ENCODE measurements at regions not wholly inside any gene's neighbourhood (a gene's known extent, or its start where the extent isn't known, plus 50 kb on each side); places are given as distances from the start of the nearest gene placed in this dataset.
"Not testable (repeated sequence)": the region's sequence is repeated elsewhere in the genome, so short reads cannot be mapped to it uniquely, and the experiment has no call there.

- no peaks in the 10 kb centered on the region for H3K36me3 Mint-ChIP-seq (ENCODE audit: low read depth)
- no peak overlapping the region for H3K27ac Mint-ChIP-seq
- H3K4me1 Mint-ChIP-seq (ENCODE audit: low read depth), result no peaks in the 10 kb centered on the region
- H3K4me3 Mint-ChIP-seq, result no peak overlapping the region
- peaks cover 6% of the 10 kb centered on the region for H3K9me3 Mint-ChIP-seq
- no peaks in the 10 kb centered on the region for H3K27me3 Mint-ChIP-seq (ENCODE audit: low read depth)
These were observed 528.8 kb upstream of the GRAMD2B start for GRCh38 chr5:125894383-125894782.

DNA sequence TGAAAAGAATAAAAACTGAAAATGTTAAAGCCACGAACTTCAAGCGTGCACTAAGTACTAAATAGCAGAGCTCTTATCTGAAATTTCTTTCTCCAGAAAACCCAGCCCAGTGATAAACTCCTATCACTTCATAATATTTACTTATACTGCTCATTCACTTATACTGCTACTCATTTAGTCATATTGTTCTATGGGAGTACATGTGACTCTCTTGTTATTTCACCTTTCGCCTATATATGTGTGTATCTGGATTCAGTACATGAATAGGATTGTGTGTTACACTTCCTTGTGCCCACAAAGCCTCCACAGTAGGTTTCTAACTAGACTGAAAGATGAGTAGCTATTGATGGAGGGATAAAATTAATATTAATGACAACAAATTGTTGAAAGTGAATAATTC, 526.8 kb upstream of the GRAMD2B start:
- no peaks in the 10 kb centered on the region for H3K4me1 Mint-ChIP-seq (ENCODE audit: low read depth)
- peaks cover 6% of the 10 kb centered on the region for H3K9me3 Mint-ChIP-seq
- H3K4me3 Mint-ChIP-seq, result no peak overlapping the region
- H3K27ac Mint-ChIP-seq, result no peak overlapping the region
- H3K36me3 Mint-ChIP-seq (ENCODE audit: low read depth), result no peaks in the 10 kb centered on the region
- H3K27me3 Mint-ChIP-seq (ENCODE audit: low read depth), result no peaks in the 10 kb centered on the region

DNA sequence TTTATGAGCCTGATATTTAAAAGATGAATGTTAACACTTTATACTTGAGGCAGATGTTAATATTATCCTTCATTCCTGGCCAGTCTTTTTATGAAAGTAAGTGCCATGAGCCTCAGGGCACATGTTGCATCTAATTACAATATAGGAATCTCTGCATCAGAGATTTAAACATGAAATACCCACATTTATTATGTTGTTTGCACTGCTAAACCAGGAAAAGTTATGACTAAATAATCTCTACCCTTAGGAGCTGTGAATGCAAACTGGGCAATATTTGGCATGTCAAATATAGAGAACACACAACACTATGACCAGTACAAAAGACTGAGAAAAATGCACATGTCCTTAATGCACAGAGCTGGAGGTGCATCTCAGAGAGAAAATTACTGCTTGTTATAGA, 526.1 kb upstream of the GRAMD2B start:
- H3K36me3 Mint-ChIP-seq (ENCODE audit: low read depth), result no peaks in the 10 kb centered on the region
- H3K27me3 Mint-ChIP-seq (ENCODE audit: low read depth), result no peaks in the 10 kb centered on the region
- peaks cover 5% of the 10 kb centered on the region for H3K9me3 Mint-ChIP-seq
- H3K4me1 Mint-ChIP-seq (ENCODE audit: low read depth), result no peaks in the 10 kb centered on the region
- no peak overlapping the region for H3K4me3 Mint-ChIP-seq
- no peak overlapping the region for H3K27ac Mint-ChIP-seq

- H3K27ac Mint-ChIP-seq, result no peak overlapping the region
- H3K27me3 Mint-ChIP-seq (ENCODE audit: low read depth), result no peaks in the 10 kb centered on the region
- H3K4me1 Mint-ChIP-seq (ENCODE audit: low read depth), result no peaks in the 10 kb centered on the region
- H3K9me3 Mint-ChIP-seq, result no peaks in the 10 kb centered on the region
- H3K4me3 Mint-ChIP-seq, result no peak overlapping the region
- H3K36me3 Mint-ChIP-seq (ENCODE audit: low read depth), result no peaks in the 10 kb centered on the region
These were observed 524.3 kb upstream of the GRAMD2B start for GRCh38 chr5:125898851-125899405.

DNA sequence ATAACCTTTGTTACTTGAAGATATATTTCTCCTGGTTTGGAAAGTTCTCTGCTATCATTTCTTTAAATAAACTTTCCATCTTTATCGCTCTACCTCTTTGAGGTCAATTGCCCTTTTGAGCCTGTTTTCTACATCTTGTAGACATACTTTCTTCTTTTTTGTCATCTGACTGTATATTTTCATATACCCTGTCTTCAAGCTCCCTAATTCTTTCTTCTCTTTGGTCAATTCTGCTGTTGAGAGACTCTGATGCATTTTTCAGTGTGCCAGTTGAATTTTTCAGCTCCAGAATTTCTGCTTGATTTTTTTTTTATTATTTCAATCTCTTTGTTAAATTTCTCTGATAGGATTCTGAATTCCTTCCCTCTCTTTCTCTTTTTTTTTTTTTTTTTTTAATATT, 511.2 kb upstream of the GRAMD2B start:
- no peaks in the 10 kb centered on the region for H3K4me1 Mint-ChIP-seq (ENCODE audit: low read depth)
- H3K27ac Mint-ChIP-seq, result no peak overlapping the region
- H3K27me3 Mint-ChIP-seq (ENCODE audit: low read depth), result no peaks in the 10 kb centered on the region
- no peak overlapping the region for H3K4me3 Mint-ChIP-seq
- H3K36me3 Mint-ChIP-seq (ENCODE audit: low read depth), result no peaks in the 10 kb centered on the region
- peaks cover 29% of the 10 kb centered on the region for H3K9me3 Mint-ChIP-seq

DNA sequence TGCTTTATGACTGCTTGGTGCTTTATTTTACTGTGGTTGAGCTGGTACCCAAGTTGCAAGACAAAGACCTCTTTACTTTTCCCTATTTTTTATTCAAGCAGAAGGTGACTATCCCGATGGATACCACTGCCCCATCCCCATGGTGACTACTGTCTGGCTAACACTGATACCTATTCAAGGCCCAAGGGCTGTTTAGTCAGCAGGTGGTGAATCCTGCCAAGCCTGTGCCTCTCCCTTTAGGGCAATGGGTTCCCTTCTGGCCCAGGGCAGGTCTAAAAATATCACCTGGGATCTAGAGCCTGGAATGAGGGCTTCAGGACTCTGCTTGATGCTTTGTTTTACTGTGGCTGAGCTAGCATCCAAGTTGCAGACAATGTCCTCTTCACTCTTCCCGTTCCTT, 510.0 kb upstream of the GRAMD2B start:
- Mint-ChIP-seq H3K4me1 (ENCODE audit: low read depth) (no peaks in the 10 kb centered on the region), H3K27me3 (ENCODE audit: low read depth) (no peaks in the 10 kb centered on the region), H3K27ac (no peak overlapping the region), H3K36me3 (ENCODE audit: low read depth) (no peaks in the 10 kb centered on the region), H3K4me3 (no peak overlapping the region), H3K9me3 (peaks cover 29% of the 10 kb centered on the region)

DNA sequence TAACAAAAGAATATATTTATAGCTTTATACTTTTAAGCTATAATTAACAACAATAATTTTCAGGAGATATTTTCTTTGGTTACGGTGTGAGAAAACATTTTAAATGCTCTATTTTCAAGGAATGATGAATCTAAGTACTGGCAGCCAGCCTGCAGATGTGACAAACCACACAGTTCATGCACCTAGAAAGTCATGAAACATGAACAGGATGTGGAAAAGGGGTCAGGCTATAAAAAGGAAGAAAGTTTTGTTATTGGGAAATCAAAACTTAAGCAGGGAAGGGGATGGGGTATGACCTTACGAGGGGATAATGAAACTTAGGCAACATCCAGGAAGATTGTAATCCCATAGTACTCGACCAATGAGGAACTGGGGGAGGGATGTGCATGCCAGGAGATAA, 508.7 kb upstream of the GRAMD2B start:
- H3K4me3 Mint-ChIP-seq, result no peak overlapping the region
- no peaks in the 10 kb centered on the region for H3K4me1 Mint-ChIP-seq (ENCODE audit: low read depth)
- no peak overlapping the region for H3K27ac Mint-ChIP-seq
- peaks cover 29% of the 10 kb centered on the region for H3K9me3 Mint-ChIP-seq
- H3K27me3 Mint-ChIP-seq (ENCODE audit: low read depth), result no peaks in the 10 kb centered on the region
- H3K36me3 Mint-ChIP-seq (ENCODE audit: low read depth), result no peaks in the 10 kb centered on the region

DNA sequence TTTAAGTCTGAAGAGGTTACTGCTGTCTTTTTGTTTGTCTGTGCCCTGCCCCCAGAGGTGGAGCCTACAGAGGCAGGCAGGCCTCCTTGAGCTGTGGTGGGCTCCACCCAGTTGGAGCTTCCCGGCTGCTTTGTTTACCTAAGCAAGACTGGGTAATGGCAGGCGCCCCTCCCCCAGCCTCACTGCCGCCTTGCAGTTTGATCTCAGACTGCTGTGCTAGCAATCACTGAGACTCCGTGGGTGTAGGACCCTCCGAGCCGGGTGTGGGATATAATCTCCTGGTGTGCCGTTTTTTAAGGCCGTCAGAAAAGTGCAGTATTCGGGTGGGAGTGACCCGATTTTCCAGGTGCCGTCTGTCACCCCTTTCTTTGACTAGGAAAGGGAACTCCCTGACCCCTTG, 499.3 kb upstream of the GRAMD2B start:
- H3K36me3 Mint-ChIP-seq (ENCODE audit: low read depth); H3K4me1 Mint-ChIP-seq (ENCODE audit: low read depth); H3K4me3 Mint-ChIP-seq; H3K27ac Mint-ChIP-seq; H3K27me3 Mint-ChIP-seq (ENCODE audit: low read depth); H3K9me3 Mint-ChIP-seq: not testable (repeated sequence)

DNA sequence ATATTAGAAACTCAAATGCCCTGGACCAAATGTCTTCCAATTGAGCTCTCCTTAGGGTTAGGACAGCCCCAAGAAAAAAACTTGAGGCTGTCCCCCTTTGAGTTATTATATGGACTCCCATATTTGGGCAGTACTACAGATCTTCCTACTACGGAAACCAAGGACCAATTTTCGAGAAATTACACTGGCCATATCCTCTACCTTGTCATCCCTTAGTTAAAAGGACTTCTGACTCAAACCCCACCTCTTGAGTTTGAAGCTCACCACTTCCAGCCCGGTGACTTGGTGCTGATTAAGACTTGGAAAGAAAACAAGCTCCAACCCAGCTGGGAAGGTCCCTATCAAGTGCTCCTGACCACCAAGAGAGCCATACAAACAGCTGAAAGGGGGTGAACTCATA, 497.0 kb upstream of the GRAMD2B start:
- peaks cover 14% of the 10 kb centered on the region for H3K9me3 Mint-ChIP-seq

DNA sequence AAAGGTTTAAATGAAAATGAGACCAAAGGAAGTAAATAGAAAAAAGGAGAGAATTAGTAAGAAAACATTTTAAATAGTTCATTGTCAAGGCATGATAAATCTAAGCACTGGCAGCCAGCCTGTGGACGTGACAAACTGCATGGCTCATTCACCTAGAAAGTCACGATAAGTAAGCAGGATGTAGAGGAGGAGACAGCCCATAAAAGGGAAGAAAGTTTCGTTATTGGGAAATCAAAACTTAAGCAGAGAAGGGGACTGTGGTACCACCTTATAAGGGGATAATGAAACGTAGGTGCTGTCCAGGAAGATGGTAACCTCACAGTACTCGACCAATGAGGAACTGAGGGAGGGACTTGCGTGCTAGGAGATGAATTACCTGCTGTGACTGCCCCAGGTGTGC, 494.5 kb upstream of the GRAMD2B start:
- no peaks in the 10 kb centered on the region for H3K27me3 Mint-ChIP-seq (ENCODE audit: low read depth)
- H3K4me1 Mint-ChIP-seq (ENCODE audit: low read depth), result no peaks in the 10 kb centered on the region
- no peaks in the 10 kb centered on the region for H3K36me3 Mint-ChIP-seq (ENCODE audit: low read depth)
- no peak overlapping the region for H3K4me3 Mint-ChIP-seq
- no peak overlapping the region for H3K27ac Mint-ChIP-seq
- H3K9me3 Mint-ChIP-seq, result peaks cover 10% of the 10 kb centered on the region

More for the DNA sequence above, 497.0 kb upstream of the GRAMD2B start:
- H3K4me3 Mint-ChIP-seq, result no peak overlapping the region
- no peaks in the 10 kb centered on the region for H3K36me3 Mint-ChIP-seq (ENCODE audit: low read depth)
- H3K27ac Mint-ChIP-seq, result no peak overlapping the region
- no peaks in the 10 kb centered on the region for H3K4me1 Mint-ChIP-seq (ENCODE audit: low read depth)
- H3K27me3 Mint-ChIP-seq (ENCODE audit: low read depth), result no peaks in the 10 kb centered on the region

DNA sequence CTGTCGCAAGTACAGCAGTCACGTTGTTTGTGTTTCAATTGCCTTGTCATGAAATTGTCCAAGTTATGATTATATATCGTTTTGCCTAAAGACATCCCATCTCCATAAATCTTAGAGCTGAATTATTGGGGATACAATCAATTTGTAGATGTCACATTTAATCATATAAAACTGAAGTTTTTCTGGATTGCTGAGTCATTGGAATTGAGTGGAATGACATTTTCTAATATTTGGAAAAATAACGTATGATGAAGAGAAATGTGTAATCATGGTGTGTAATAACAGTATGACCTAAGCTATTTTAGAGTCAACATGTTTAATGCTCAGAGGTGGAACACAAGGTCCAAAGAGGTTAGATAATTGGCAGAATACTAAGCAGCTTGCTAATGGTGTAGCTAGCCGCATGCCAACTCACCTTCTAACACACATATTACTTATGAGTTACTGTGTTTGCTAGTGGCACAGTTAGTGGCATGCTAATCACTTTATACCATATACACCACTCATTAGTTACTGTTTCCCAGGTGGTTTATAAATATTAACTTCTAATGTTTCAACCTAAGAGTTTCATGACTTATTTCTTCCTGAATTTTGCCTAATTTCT, 473.1 kb upstream of the GRAMD2B start:
- no peaks in the 10 kb centered on the region for H3K36me3 Mint-ChIP-seq (ENCODE audit: low read depth)
- no peak overlapping the region for H3K27ac Mint-ChIP-seq
- no peaks in the 10 kb centered on the region for H3K27me3 Mint-ChIP-seq (ENCODE audit: low read depth)
- H3K4me1 Mint-ChIP-seq (ENCODE audit: low read depth), result no peaks in the 10 kb centered on the region
- H3K9me3 Mint-ChIP-seq, result no peaks in the 10 kb centered on the region
- no peak overlapping the region for H3K4me3 Mint-ChIP-seq

GRCh38 chr5:125961150-125961549, 462.1 kb upstream of the GRAMD2B start:
- Mint-ChIP-seq H3K4me3 (no peak overlapping the region), H3K9me3 (peaks cover 7% of the 10 kb centered on the region), H3K36me3 (ENCODE audit: low read depth) (no peaks in the 10 kb centered on the region), H3K27me3 (ENCODE audit: low read depth) (no peaks in the 10 kb centered on the region), H3K27ac (no peak overlapping the region), H3K4me1 (ENCODE audit: low read depth) (peaks cover 2% of the 10 kb centered on the region)

- Mint-ChIP-seq H3K27me3 (ENCODE audit: low read depth) (no peaks in the 10 kb centered on the region), H3K36me3 (ENCODE audit: low read depth) (no peaks in the 10 kb centered on the region), H3K9me3 (peaks cover 4% of the 10 kb centered on the region), H3K27ac (no peak overlapping the region), H3K4me1 (ENCODE audit: low read depth) (peaks cover 2% of the 10 kb centered on the region), H3K4me3 (no peak overlapping the region)
These were observed 457.6 kb upstream of the GRAMD2B start for GRCh38 chr5:125965577-125965976.

DNA sequence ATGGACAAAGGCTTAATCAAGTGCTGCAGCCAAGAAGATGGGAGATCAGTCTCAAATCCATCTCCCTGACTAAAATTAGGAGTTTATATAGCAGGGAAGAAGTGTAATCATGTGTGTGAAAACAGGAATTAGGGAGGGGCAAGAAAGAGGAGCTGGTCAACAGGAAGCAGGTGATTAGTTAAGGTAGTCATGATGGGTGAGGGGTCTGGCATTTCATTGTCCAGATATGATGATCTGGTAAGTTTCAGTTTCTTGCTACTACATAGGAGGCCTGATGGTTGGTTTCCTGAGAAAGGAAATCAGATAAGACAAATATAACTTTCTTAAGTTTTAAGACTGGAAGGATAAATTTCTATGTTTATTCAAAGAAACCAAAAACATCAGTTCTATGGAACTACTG, 455.6 kb upstream of the GRAMD2B start:
- H3K4me1 Mint-ChIP-seq (ENCODE audit: low read depth), result no peaks in the 10 kb centered on the region
- H3K4me3 Mint-ChIP-seq, result no peak overlapping the region
- no peak overlapping the region for H3K27ac Mint-ChIP-seq

GRCh38 chr5:125969011-125969813, 454.0 kb upstream of the GRAMD2B start:
- no peak overlapping the region for H3K27ac Mint-ChIP-seq
- no peaks in the 10 kb centered on the region for H3K4me1 Mint-ChIP-seq (ENCODE audit: low read depth)
- no peaks in the 10 kb centered on the region for H3K27me3 Mint-ChIP-seq (ENCODE audit: low read depth)
- H3K36me3 Mint-ChIP-seq (ENCODE audit: low read depth), result no peaks in the 10 kb centered on the region
- H3K4me3 Mint-ChIP-seq, result no peak overlapping the region
- no peaks in the 10 kb centered on the region for H3K9me3 Mint-ChIP-seq

More for the DNA sequence above, 455.6 kb upstream of the GRAMD2B start:
- H3K36me3 Mint-ChIP-seq (ENCODE audit: low read depth), result no peaks in the 10 kb centered on the region
- H3K9me3 Mint-ChIP-seq, result no peaks in the 10 kb centered on the region
- H3K27me3 Mint-ChIP-seq (ENCODE audit: low read depth), result no peaks in the 10 kb centered on the region
